Testis (tissue), 2 donors: ENCODE measurements at regions not wholly inside any gene's neighbourhood (a gene's known extent, or its start where the extent isn't known, plus 50 kb on each side); places are given as distances from the start of the nearest gene placed in this dataset.
A peak's percentile ranks its signal among the peaks of the same experiment; 100 is the strongest.

Experiments used
- DNase-seq: peaks from one replicate; pipeline ENCODE4 v3.0.0-alpha.2; 2019
- H3K27ac ChIP-seq, 2 donors: fragments of 200-600 bp; sonication (generic); one replicate each; pipeline ENCODE4 v1.5.1; 2019
- H3K27me3 ChIP-seq: fragments of 200-600 bp; sonication (generic); one replicate; pipeline ENCODE4 v1.5.1; 2019
- H3K36me3 ChIP-seq: fragments of 200-600 bp; sonication (generic); one replicate; pipeline ENCODE4 v1.5.1; 2017; ENCODE audit warnings: low read depth; ENCODE audit errors: missing control alignments
- H3K4me1 ChIP-seq: fragments of 200-600 bp; sonication (generic); one replicate; pipeline ENCODE4 v1.5.1; 2019
- H3K4me3 ChIP-seq, 2 donors: fragments of 200-600 bp; sonication (generic); one replicate each; pipeline ENCODE4 v1.5.1; 2017 to 2019
- H3K9me3 ChIP-seq: fragments of 200-600 bp; sonication (generic); one replicate; pipeline ENCODE4 v1.5.1; 2017
- POLR2A ChIP-seq: fragments of 450-650 bp; IDR thresholded peaks from one replicate; pipeline ENCODE4 v1.6.1; 2017; ENCODE audit warnings: antibody characterized with exemption, mild to moderate bottlenecking, moderate library complexity
- WGBS, 2 donors: methylation state at CpG; one replicate each; pipeline ENCODE4 v1.1.5; 2018; 5-methylcytosine and 5-hydroxymethylcytosine counted together
- intact Hi-C: fragments of 100-400 bp; cut with DNase I; formaldehyde crosslinking; loops from one replicate; pipeline ENCODE4 v1.15.1; 2023; ENCODE audit warnings: low total_unique reads
- TF ChIP-seq, protein P1 (sequence below), 3 experiments: fragments of 450-650 bp in 2 of 3; fragments of 200-600 bp in 1 of 3; sonication (generic) in 1 of 3; IDR thresholded peaks; one replicate each; pipeline ENCODE4 v1.5.1; 2016 to 2019; ENCODE audit warnings: antibody characterized with exemption in 3 of 3, mild to moderate bottlenecking in 2 of 3, moderate library complexity in 1 of 3

GRCh38 chr1:195876792-195877191 lies 731.4 kb downstream of the KCNT2 start:
- 91 to 94% methylated on average over 4 of the region's 4 CpGs for WGBS, 2 donors
- no peaks in the 10 kb centered on the region for H3K27me3 ChIP-seq
- intact Hi-C loops, result no loop called here

DNA sequence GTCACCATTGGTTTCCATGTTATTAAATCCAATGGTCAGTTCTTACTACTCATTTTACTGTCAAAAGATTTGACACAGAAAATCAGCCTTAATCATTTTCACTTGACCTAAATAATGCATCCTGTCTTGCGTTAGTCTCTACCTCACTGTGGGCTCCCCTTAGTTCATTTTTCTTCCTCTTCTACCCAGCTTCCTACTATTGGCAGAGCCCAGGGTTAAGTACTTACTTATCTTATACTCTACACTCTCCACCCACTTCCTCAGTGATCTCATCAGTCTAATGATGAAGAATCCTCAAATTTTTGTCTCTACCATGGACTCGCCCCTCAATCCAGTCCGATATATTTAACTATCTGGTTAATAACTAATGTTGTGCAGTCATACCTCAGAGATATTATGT lies 735.9 kb downstream of the KCNT2 start:
- WGBS, 2 donors, result 90 to 94% methylated on average over 3 of the region's 3 CpGs
- intact Hi-C loops, result no loop called here

More at GRCh38 chr1:195876792-195877191, 731.4 kb downstream of the KCNT2 start:
- Histone ChIP-seq H3K4me3 (no peak overlapping the region), H3K4me1 (no peaks in the 10 kb centered on the region), H3K27ac (no peak overlapping the region), H3K36me3 (no peaks in the 10 kb centered on the region), H3K9me3 (no peaks in the 10 kb centered on the region)
- no peak for TF ChIP-seq POLR2A
- TF ChIP-seq, protein P1, sequence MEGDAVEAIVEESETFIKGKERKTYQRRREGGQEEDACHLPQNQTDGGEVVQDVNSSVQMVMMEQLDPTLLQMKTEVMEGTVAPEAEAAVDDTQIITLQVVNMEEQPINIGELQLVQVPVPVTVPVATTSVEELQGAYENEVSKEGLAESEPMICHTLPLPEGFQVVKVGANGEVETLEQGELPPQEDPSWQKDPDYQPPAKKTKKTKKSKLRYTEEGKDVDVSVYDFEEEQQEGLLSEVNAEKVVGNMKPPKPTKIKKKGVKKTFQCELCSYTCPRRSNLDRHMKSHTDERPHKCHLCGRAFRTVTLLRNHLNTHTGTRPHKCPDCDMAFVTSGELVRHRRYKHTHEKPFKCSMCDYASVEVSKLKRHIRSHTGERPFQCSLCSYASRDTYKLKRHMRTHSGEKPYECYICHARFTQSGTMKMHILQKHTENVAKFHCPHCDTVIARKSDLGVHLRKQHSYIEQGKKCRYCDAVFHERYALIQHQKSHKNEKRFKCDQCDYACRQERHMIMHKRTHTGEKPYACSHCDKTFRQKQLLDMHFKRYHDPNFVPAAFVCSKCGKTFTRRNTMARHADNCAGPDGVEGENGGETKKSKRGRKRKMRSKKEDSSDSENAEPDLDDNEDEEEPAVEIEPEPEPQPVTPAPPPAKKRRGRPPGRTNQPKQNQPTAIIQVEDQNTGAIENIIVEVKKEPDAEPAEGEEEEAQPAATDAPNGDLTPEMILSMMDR (IDR thresholded peaks at IDR 0.05), result no peak
- no peak for DNase-seq

GRCh38 chr1:195867638-195868037 lies 740.6 kb downstream of the KCNT2 start:
- intact Hi-C loops, result no loop called here
- DNase-seq, result no peak
- Histone ChIP-seq H3K36me3 (no peaks in the 10 kb centered on the region), H3K4me1 (peaks cover 11% of the 10 kb centered on the region), H3K27ac (no peak overlapping the region), H3K27me3 (no peaks in the 10 kb centered on the region), H3K4me3 (no peak overlapping the region), H3K9me3 (no peaks in the 10 kb centered on the region)
- TF ChIP-seq, protein P1 (IDR thresholded peaks at IDR 0.05), result no peak

More for the DNA sequence above, 735.9 kb downstream of the KCNT2 start:
- Histone ChIP-seq H3K27ac (no peak overlapping the region), H3K4me3 (no peak overlapping the region), H3K4me1 (no peaks in the 10 kb centered on the region), H3K9me3 (no peaks in the 10 kb centered on the region), H3K27me3 (no peaks in the 10 kb centered on the region), H3K36me3 (no peaks in the 10 kb centered on the region)
- TF ChIP-seq, protein P1 (IDR thresholded peaks at IDR 0.05), result no peak
- TF ChIP-seq POLR2A, result no peak
- no peak for DNase-seq

DNA sequence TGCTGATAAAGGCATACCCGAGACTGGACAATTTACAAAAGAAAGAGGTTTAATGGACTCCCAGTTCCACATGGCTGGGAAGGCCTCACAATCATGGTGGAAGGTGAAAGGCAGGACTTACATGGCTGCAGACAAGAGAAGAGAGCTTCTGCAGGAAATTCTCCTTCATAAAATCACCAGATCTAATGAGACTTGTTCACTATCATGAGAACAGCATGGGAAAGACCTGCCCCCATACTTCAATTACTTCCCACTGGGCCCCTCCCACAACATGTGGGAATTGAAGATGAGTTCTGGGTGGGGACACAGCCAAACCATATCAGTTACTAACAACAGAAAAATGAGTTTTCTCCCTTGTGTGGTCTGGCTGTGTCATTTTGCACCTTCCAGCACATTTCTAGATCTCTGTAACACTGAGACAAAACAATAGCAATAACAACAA lies 741.4 kb downstream of the KCNT2 start:
- Histone ChIP-seq H3K4me3 (no peak overlapping the region), H3K4me1 (peaks cover 11% of the 10 kb centered on the region), H3K27me3 (no peaks in the 10 kb centered on the region), H3K27ac (peak overlapping the region; percentile 21 to 42), H3K9me3 (no peaks in the 10 kb centered on the region), H3K36me3 (no peaks in the 10 kb centered on the region)
- no peak for TF ChIP-seq POLR2A
- TF ChIP-seq, protein P1 (IDR thresholded peaks at IDR 0.05), result no peak
- no peak for DNase-seq
- intact Hi-C loops, result no loop called here
- WGBS, 2 donors, result 38 to 41% methylated on average over 1 of the region's 1 CpG

DNA sequence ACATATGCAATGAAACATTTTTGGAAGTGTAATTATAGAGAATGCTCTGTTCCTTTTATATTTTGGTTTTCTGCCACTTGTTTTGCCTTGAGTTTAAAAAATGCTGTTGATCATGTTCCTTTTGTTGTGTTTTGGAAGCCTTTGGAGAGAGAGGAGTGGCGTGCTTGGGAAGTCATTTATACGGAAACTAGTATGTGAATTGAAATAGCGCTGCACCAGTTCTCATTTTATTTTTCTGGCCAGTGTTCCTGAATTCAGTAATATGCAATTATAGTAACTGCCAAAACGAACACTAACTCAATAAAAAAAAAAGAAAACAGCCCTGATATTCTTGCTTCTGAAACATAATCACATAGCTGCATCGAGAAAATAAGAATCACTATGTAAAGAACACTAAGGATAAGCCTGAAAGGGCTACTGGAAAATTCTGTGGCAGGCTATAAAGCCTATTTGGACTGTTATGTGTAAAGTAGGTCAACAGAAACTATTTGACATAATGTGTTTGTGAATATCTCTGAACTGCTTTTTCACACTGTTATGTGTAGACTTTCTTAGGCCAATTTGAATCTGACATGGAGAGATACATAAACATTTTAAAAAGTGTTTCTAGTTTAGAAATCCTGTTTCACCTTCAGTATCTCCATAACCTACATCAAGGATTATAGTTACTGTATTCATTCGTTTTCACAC lies 742.0 kb downstream of the KCNT2 start:
- Histone ChIP-seq H3K27me3 (no peaks in the 10 kb centered on the region), H3K4me3 (no peak overlapping the region), H3K36me3 (no peaks in the 10 kb centered on the region), H3K27ac (peak overlapping the region; percentile 36 to 42), H3K4me1 (peaks cover 11% of the 10 kb centered on the region), H3K9me3 (no peaks in the 10 kb centered on the region)
- DNase-seq, result no peak
- intact Hi-C loops, result no loop called here
- TF ChIP-seq, protein P1 (IDR thresholded peaks at IDR 0.05), result no peak
- TF ChIP-seq POLR2A, result no peak
- WGBS, 2 donors, result 39 to 49% methylated on average over 6 of the region's 6 CpGs
